NT2/D1 (cell line): ENCODE measurements at regions not wholly inside any gene's neighbourhood (a gene's known extent, or its start where the extent isn't known, plus 50 kb on each side); places are given as distances from the start of the nearest gene placed in this dataset.

ENCODE experiments used
- DNase-seq: peaks from one replicate; pipeline ENCODE4 v3.0.0-alpha.2; 2011; ENCODE audit warnings: low read depth, low spot score
- H3K27me3 ChIP-seq: 2 replicates; pipeline ENCODE4 v1.6.0; 2011; ENCODE audit warnings: mild to moderate bottlenecking; ENCODE audit not compliant: insufficient read length, insufficient read depth
- H3K36me3 ChIP-seq: 2 replicates; pipeline ENCODE4 v1.6.1; 2011; ENCODE audit warnings: mild to moderate bottlenecking, low read length, mixed read lengths; ENCODE audit not compliant: insufficient read depth, insufficient read length
- H3K4me1 ChIP-seq: 2 replicates; pipeline ENCODE4 v1.5.1; 2011; ENCODE audit not compliant: insufficient read depth, insufficient read length
- H3K4me3 ChIP-seq: 2 replicates; pipeline ENCODE4 v1.5.1; 2011; ENCODE audit warnings: low read depth; ENCODE audit not compliant: insufficient read length
- H3K9ac ChIP-seq: 2 replicates; pipeline ENCODE4 v1.6.0; 2011; ENCODE audit warnings: low read depth; ENCODE audit not compliant: insufficient read length
- H3K9me3 ChIP-seq: 2 replicates; pipeline ENCODE4 v1.5.1; 2011; ENCODE audit warnings: mild to moderate bottlenecking, low read length; ENCODE audit not compliant: insufficient read depth
- SUZ12 ChIP-seq: IDR thresholded peaks from 2 replicates; pipeline ENCODE4 v1.6.1; 2011; ENCODE audit not compliant: insufficient read length, insufficient read depth; ENCODE audit errors: extremely low read depth
- YY1 ChIP-seq: IDR thresholded peaks from 2 replicates; pipeline ENCODE4 v1.6.1; 2011; ENCODE audit not compliant: insufficient read length, insufficient read depth
- ZNF274 ChIP-seq: IDR thresholded peaks from 2 replicates; pipeline ENCODE4 v1.6.1; 2011; ENCODE audit warnings: mild to moderate bottlenecking, low read depth, low read length

- DNase-seq: no peak
- Histone ChIP-seq H3K27me3 (no peaks in the 10 kb centered on the region), H3K36me3 (no peaks in the 10 kb centered on the region), H3K4me1 (no peaks in the 10 kb centered on the region), H3K9me3 (no peaks in the 10 kb centered on the region), H3K9ac (no peak overlapping the region), H3K4me3 (no peak overlapping the region)
- TF ChIP-seq ZNF274 (no peak), YY1 (no peak), SUZ12 (no peak)
These were observed 219.8 kb upstream of the MANEA start for GRCh38 chr6:95357380-95358020.

GRCh38 chr6:95364016-95364604 lies 213.2 kb upstream of the MANEA start:
- H3K4me1 ChIP-seq: no peaks in the 10 kb centered on the region
- H3K36me3 ChIP-seq: no peaks in the 10 kb centered on the region
- no peaks in the 10 kb centered on the region for H3K9me3 ChIP-seq
- TF ChIP-seq ZNF274: no peak
- TF ChIP-seq YY1: no peak
- no peak for TF ChIP-seq SUZ12
- H3K27me3 ChIP-seq: no peaks in the 10 kb centered on the region
- no peak overlapping the region for H3K9ac ChIP-seq
- no peak for DNase-seq
- H3K4me3 ChIP-seq: no peak overlapping the region

- no peak for DNase-seq
- no peak for TF ChIP-seq YY1
- no peak for TF ChIP-seq ZNF274
- no peak for TF ChIP-seq SUZ12
- Histone ChIP-seq H3K9ac (no peak overlapping the region), H3K4me3 (no peak overlapping the region), H3K9me3 (no peaks in the 10 kb centered on the region), H3K36me3 (no peaks in the 10 kb centered on the region), H3K27me3 (no peaks in the 10 kb centered on the region), H3K4me1 (no peaks in the 10 kb centered on the region)
These were observed 211.9 kb upstream of the MANEA start for GRCh38 chr6:95365454-95365853.

- Histone ChIP-seq H3K36me3 (no peaks in the 10 kb centered on the region), H3K4me3 (no peak overlapping the region), H3K9ac (no peak overlapping the region), H3K9me3 (no peaks in the 10 kb centered on the region), H3K4me1 (no peaks in the 10 kb centered on the region), H3K27me3 (no peaks in the 10 kb centered on the region)
- TF ChIP-seq SUZ12: no peak
- no peak for TF ChIP-seq YY1
- TF ChIP-seq ZNF274: no peak
- no peak for DNase-seq
These were observed 210.9 kb upstream of the MANEA start for GRCh38 chr6:95366414-95366813.

GRCh38 chr6:95383878-95384277 lies 193.5 kb upstream of the MANEA start:
- no peak overlapping the region for H3K9ac ChIP-seq
- no peaks in the 10 kb centered on the region for H3K9me3 ChIP-seq
- no peaks in the 10 kb centered on the region for H3K27me3 ChIP-seq
- no peaks in the 10 kb centered on the region for H3K36me3 ChIP-seq
- TF ChIP-seq ZNF274 (no peak), YY1 (no peak), SUZ12 (no peak)
- no peak overlapping the region for H3K4me3 ChIP-seq
- H3K4me1 ChIP-seq: no peaks in the 10 kb centered on the region
- no peak for DNase-seq

- no peaks in the 10 kb centered on the region for H3K27me3 ChIP-seq
- no peaks in the 10 kb centered on the region for H3K36me3 ChIP-seq
- TF ChIP-seq YY1 (no peak), SUZ12 (no peak), ZNF274 (no peak)
These were observed 192.3 kb upstream of the MANEA start for GRCh38 chr6:95384988-95385387.

GRCh38 chr6:95387845-95388244 lies 189.5 kb upstream of the MANEA start:
- no peaks in the 10 kb centered on the region for H3K4me1 ChIP-seq
- no peak for DNase-seq
- no peak for TF ChIP-seq ZNF274
- no peak for TF ChIP-seq SUZ12
- no peak for TF ChIP-seq YY1
- no peaks in the 10 kb centered on the region for H3K9me3 ChIP-seq
- no peak overlapping the region for H3K4me3 ChIP-seq
- H3K36me3 ChIP-seq: no peaks in the 10 kb centered on the region
- no peak overlapping the region for H3K9ac ChIP-seq
- no peaks in the 10 kb centered on the region for H3K27me3 ChIP-seq

More at GRCh38 chr6:95384988-95385387, 192.3 kb upstream of the MANEA start:
- Histone ChIP-seq H3K4me3 (no peak overlapping the region), H3K9me3 (no peaks in the 10 kb centered on the region), H3K4me1 (no peaks in the 10 kb centered on the region), H3K9ac (no peak overlapping the region)
- DNase-seq: no peak
